ENCODE measurements at regions not wholly inside any gene's neighbourhood (a gene's known extent, or its start where the extent isn't known, plus 50 kb on each side); places are given as distances from the start of the nearest gene placed in this dataset.

- Histone ChIP-seq H3K9me3 (ENCODE audit: control insufficient read depth, low read length) (no peaks in the 10 kb centered on the region), H3K79me2 (no peaks in the 10 kb centered on the region), H3K4me3 (ENCODE audit: low read depth, low read length) (no peak overlapping the region), H3K4me2 (ENCODE audit: low read length) (no peak overlapping the region), H2AFZ (no peak overlapping the region), H3K27me3 (ENCODE audit: control insufficient read depth, insufficient read depth, low read length) (no peaks in the 10 kb centered on the region), H3K36me3 (ENCODE audit: control insufficient read depth, insufficient read depth, low read length) (no peaks in the 10 kb centered on the region), H3K4me1 (no peaks in the 10 kb centered on the region), H3K9ac (no peak overlapping the region), H3K27ac (no peak overlapping the region)
- TF ChIP-seq CTCF (IDR thresholded peaks at IDR 0.05): no peak
Observed at GRCh38 chr3:174498638-174499037, 360.5 kb upstream of the NAALADL2 start.

DNA sequence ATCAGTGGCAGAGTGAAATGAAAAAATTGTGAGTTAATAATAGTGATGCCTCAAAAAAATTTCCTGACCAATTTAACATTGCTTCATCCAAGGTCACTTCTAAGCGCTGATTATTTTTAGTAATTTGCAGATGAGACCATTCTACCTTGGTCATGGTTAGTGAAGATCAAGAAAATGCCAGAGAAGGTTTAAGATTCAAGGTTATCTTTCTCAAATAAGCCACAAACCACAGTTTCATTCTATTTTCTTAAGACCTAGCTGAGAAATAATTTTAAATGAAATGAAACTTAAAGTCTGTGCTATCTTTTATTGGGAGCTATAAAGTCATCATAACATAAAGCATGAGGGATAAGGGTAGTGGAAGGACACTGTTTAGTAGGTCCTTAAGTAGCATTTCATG, 353.9 kb upstream of the NAALADL2 start:
- no peak overlapping the region for H2AFZ ChIP-seq
- H3K79me2 ChIP-seq: no peaks in the 10 kb centered on the region
- TF ChIP-seq CTCF (IDR thresholded peaks at IDR 0.05): no peak

DNA sequence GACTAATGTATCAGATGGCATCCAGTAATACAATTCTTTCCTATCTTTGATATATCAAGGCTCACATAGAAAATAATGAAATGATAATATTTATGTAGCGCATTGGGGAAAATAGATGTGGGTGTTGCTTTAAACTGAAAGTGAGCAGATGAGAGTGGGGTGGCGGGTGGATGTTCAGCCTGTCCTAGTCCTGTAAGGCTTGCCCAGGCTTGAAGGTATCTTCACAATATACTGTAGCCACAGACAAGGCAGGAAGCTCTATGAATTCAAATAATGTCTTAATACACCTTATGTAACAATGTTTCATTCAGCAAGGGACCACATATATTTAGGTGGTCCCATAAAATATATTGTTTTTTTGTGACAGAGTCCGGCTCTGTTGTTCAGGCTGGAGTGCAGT, 334.9 kb upstream of the NAALADL2 start:
- no peaks in the 10 kb centered on the region for H3K36me3 ChIP-seq (ENCODE audit: control insufficient read depth, insufficient read depth, low read length)
- TF ChIP-seq CTCF (IDR thresholded peaks at IDR 0.05): no peak
- no peak overlapping the region for H3K4me2 ChIP-seq (ENCODE audit: low read length)
- H3K4me3 ChIP-seq (ENCODE audit: low read depth, low read length): no peak overlapping the region
- no peaks in the 10 kb centered on the region for H3K9me3 ChIP-seq (ENCODE audit: control insufficient read depth, low read length)
- no peak overlapping the region for H3K27ac ChIP-seq
- H3K4me1 ChIP-seq: no peaks in the 10 kb centered on the region
- H3K27me3 ChIP-seq (ENCODE audit: control insufficient read depth, insufficient read depth, low read length): no peaks in the 10 kb centered on the region
- H3K9ac ChIP-seq: no peak overlapping the region
- H2AFZ ChIP-seq: no peak overlapping the region
- H3K79me2 ChIP-seq: no peaks in the 10 kb centered on the region

More for the DNA sequence above, 353.9 kb upstream of the NAALADL2 start:
- Histone ChIP-seq H3K27ac (no peak overlapping the region), H3K9ac (no peak overlapping the region), H3K36me3 (ENCODE audit: control insufficient read depth, insufficient read depth, low read length) (no peaks in the 10 kb centered on the region), H3K27me3 (ENCODE audit: control insufficient read depth, insufficient read depth, low read length) (no peaks in the 10 kb centered on the region), H3K9me3 (ENCODE audit: control insufficient read depth, low read length) (no peaks in the 10 kb centered on the region), H3K4me2 (ENCODE audit: low read length) (no peak overlapping the region), H3K4me3 (ENCODE audit: low read depth, low read length) (no peak overlapping the region), H3K4me1 (no peaks in the 10 kb centered on the region)

GRCh38 chr3:174529298-174529697, 329.8 kb upstream of the NAALADL2 start:
- Histone ChIP-seq H2AFZ (no peak overlapping the region), H3K27ac (no peak overlapping the region), H3K27me3 (ENCODE audit: control insufficient read depth, insufficient read depth, low read length) (no peaks in the 10 kb centered on the region), H3K36me3 (ENCODE audit: control insufficient read depth, insufficient read depth, low read length) (no peaks in the 10 kb centered on the region), H3K9me3 (ENCODE audit: control insufficient read depth, low read length) (no peaks in the 10 kb centered on the region), H3K4me3 (ENCODE audit: low read depth, low read length) (no peak overlapping the region), H3K4me2 (ENCODE audit: low read length) (no peak overlapping the region), H3K4me1 (no peaks in the 10 kb centered on the region), H3K9ac (no peak overlapping the region), H3K79me2 (no peaks in the 10 kb centered on the region)
- no peak for TF ChIP-seq CTCF (IDR thresholded peaks at IDR 0.05)

GRCh38 chr3:174531262-174531982, 327.7 kb upstream of the NAALADL2 start:
- Histone ChIP-seq H3K4me2 (ENCODE audit: low read length) (no peak overlapping the region), H3K4me3 (ENCODE audit: low read depth, low read length) (no peak overlapping the region), H3K27me3 (ENCODE audit: control insufficient read depth, insufficient read depth, low read length) (no peaks in the 10 kb centered on the region), H3K9me3 (ENCODE audit: control insufficient read depth, low read length) (no peaks in the 10 kb centered on the region), H3K36me3 (ENCODE audit: control insufficient read depth, insufficient read depth, low read length) (no peaks in the 10 kb centered on the region), H2AFZ (no peak overlapping the region), H3K79me2 (no peaks in the 10 kb centered on the region), H3K27ac (no peak overlapping the region), H3K9ac (no peak overlapping the region), H3K4me1 (no peaks in the 10 kb centered on the region)
- no peak for TF ChIP-seq CTCF (IDR thresholded peaks at IDR 0.05)

All from parathyroid adenoma (tissue), 2 donors.